ENCODE measurements at regions not wholly inside any gene's neighbourhood (a gene's known extent, or its start where the extent isn't known, plus 50 kb on each side); places are given as distances from the start of the nearest gene placed in this dataset.

- TF ChIP-seq CTCF (IDR thresholded peaks at IDR 0.05; ENCODE audit: low read length, missing control alignments) = no peak
- no peak for DNase-seq (ENCODE audit: low read depth)
- no peak overlapping the region for H3K4me3 ChIP-seq (replicated peaks; ENCODE audit: low read depth, low read length)
Measured at GRCh38 chr3:154952553-154952952, 127.6 kb upstream of the MME start.

GRCh38 chr3:154943981-154944380 is 136.1 kb upstream of the MME start:
- no peak for DNase-seq (ENCODE audit: low read depth)
- H3K4me3 ChIP-seq (replicated peaks; ENCODE audit: low read depth, low read length) = no peak overlapping the region
- no peak for TF ChIP-seq CTCF (IDR thresholded peaks at IDR 0.05; ENCODE audit: low read length, missing control alignments)

GRCh38 chr3:154942827-154943226 is 137.3 kb upstream of the MME start:
- no peak overlapping the region for H3K4me3 ChIP-seq (replicated peaks; ENCODE audit: low read depth, low read length)
- DNase-seq (ENCODE audit: low read depth) = no peak
- TF ChIP-seq CTCF (IDR thresholded peaks at IDR 0.05; ENCODE audit: low read length, missing control alignments) = no peak

- peak; percentile 12 for DNase-seq (ENCODE audit: low read depth)
- H3K4me3 ChIP-seq (replicated peaks; ENCODE audit: low read depth, low read length) = no peak overlapping the region
- TF ChIP-seq CTCF (IDR thresholded peaks at IDR 0.05; ENCODE audit: low read length, missing control alignments) = no peak
Measured at GRCh38 chr3:154936196-154936595, 143.9 kb upstream of the MME start.

- no peak for DNase-seq (ENCODE audit: low read depth)
- no peak overlapping the region for H3K4me3 ChIP-seq (replicated peaks; ENCODE audit: low read depth, low read length)
- no peak for TF ChIP-seq CTCF (IDR thresholded peaks at IDR 0.05; ENCODE audit: low read length, missing control alignments)
Measured at GRCh38 chr3:154933581-154933980, 146.5 kb upstream of the MME start.

GRCh38 chr3:154932633-154933032 is 147.5 kb upstream of the MME start:
- no peak for DNase-seq (ENCODE audit: low read depth)
- no peak overlapping the region for H3K4me3 ChIP-seq (replicated peaks; ENCODE audit: low read depth, low read length)
- no peak for TF ChIP-seq CTCF (IDR thresholded peaks at IDR 0.05; ENCODE audit: low read length, missing control alignments)

- DNase-seq (ENCODE audit: low read depth) = peak; percentile 49
- no peak overlapping the region for H3K4me3 ChIP-seq (replicated peaks; ENCODE audit: low read depth, low read length)
- TF ChIP-seq CTCF (IDR thresholded peaks at IDR 0.05; ENCODE audit: low read length, missing control alignments) = no peak
Measured at GRCh38 chr3:154931484-154931883, 148.6 kb upstream of the MME start.
